ENCODE measurements at regions not wholly inside any gene's neighbourhood (a gene's known extent, or its start where the extent isn't known, plus 50 kb on each side); places are given as distances from the start of the nearest gene placed in this dataset.

DNA sequence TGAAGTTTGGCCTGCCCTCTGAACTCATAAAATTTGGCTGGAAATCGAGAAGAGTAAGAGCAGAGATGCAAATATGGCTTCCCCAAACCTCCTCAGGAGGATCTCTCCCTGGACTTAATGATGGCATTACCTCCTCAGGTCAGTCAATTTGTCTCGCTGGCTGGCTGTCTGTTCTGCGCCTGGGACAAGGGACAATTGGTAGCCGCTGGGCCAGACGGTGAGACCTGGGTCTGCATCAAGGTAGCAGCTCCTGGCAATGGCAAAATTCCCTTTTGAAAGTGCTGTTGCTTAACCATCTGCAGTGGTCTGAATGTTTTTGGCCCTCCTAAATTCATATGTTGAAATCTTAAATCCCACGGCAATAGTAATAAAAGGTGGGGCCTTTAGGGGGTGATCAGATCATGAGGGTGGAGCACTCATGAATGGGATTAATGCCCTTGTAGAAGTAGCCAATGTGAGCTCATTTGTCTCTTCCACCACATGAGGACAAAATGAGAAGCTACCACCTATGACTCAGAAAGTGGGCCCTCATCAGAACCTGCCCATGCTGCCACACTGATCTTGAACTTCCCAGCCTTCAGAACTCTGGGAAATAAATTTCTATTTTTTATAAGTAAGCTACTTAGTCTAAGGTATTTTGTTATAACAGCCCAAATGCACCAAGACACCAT lies 439.3 kb upstream of the KLF4 start:
- no peak overlapping the region for H3K4me3 ChIP-seq
- no peaks in the 10 kb centered on the region for H3F3A ChIP-seq (replicated peaks; ENCODE audit: low read depth)
- Mint-ChIP-seq H3K4me1 (peaks cover 2% of the 10 kb centered on the region; the same call in 2 of the 3 replicates), H3K27ac (no peak overlapping the region), H3K27me3 (ENCODE audit: insufficient read depth, low read depth, poor library complexity) (no peaks in the 10 kb centered on the region), H3K36me3 (ENCODE audit: low read depth) (no peaks in the 10 kb centered on the region), H3K9me3 (no peaks in the 10 kb centered on the region), H3K4me3 (no peak overlapping the region)
- TF ChIP-seq NANOG (IDR thresholded peaks at IDR 0.05; ENCODE audit: borderline replicate concordance) (no peak), EZH2phosphoT487 (IDR thresholded peaks at IDR 0.05; ENCODE audit: unreplicated experiment) (no peak), ZNF331 (CRISPR knock-in tag; IDR thresholded peaks at IDR 0.05; ENCODE audit: low read depth) (no peak), EZH2 (IDR thresholded peaks at IDR 0.05; ENCODE audit: low read depth, unreplicated experiment) (no peak), STAT1 (IDR thresholded peaks at IDR 0.05; ENCODE audit: unreplicated experiment) (no peak), ZNF114 (CRISPR knock-in tag; IDR thresholded peaks at IDR 0.05) (no peak), POLR2AphosphoS5 (IDR thresholded peaks at IDR 0.05; ENCODE audit: low read depth) (no peak), CREB1 (CRISPR knock-in tag; IDR thresholded peaks at IDR 0.05; ENCODE audit: low read depth) (no peak), JUNB (IDR thresholded peaks at IDR 0.05; ENCODE audit: unreplicated experiment) (no peak)
- TF ChIP-seq, protein P1, sequence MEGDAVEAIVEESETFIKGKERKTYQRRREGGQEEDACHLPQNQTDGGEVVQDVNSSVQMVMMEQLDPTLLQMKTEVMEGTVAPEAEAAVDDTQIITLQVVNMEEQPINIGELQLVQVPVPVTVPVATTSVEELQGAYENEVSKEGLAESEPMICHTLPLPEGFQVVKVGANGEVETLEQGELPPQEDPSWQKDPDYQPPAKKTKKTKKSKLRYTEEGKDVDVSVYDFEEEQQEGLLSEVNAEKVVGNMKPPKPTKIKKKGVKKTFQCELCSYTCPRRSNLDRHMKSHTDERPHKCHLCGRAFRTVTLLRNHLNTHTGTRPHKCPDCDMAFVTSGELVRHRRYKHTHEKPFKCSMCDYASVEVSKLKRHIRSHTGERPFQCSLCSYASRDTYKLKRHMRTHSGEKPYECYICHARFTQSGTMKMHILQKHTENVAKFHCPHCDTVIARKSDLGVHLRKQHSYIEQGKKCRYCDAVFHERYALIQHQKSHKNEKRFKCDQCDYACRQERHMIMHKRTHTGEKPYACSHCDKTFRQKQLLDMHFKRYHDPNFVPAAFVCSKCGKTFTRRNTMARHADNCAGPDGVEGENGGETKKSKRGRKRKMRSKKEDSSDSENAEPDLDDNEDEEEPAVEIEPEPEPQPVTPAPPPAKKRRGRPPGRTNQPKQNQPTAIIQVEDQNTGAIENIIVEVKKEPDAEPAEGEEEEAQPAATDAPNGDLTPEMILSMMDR (conservative IDR thresholded peaks at IDR 0.05; ENCODE audit: low read depth in 2 of 2) = no peak
- TF ChIP-seq, protein P2, sequence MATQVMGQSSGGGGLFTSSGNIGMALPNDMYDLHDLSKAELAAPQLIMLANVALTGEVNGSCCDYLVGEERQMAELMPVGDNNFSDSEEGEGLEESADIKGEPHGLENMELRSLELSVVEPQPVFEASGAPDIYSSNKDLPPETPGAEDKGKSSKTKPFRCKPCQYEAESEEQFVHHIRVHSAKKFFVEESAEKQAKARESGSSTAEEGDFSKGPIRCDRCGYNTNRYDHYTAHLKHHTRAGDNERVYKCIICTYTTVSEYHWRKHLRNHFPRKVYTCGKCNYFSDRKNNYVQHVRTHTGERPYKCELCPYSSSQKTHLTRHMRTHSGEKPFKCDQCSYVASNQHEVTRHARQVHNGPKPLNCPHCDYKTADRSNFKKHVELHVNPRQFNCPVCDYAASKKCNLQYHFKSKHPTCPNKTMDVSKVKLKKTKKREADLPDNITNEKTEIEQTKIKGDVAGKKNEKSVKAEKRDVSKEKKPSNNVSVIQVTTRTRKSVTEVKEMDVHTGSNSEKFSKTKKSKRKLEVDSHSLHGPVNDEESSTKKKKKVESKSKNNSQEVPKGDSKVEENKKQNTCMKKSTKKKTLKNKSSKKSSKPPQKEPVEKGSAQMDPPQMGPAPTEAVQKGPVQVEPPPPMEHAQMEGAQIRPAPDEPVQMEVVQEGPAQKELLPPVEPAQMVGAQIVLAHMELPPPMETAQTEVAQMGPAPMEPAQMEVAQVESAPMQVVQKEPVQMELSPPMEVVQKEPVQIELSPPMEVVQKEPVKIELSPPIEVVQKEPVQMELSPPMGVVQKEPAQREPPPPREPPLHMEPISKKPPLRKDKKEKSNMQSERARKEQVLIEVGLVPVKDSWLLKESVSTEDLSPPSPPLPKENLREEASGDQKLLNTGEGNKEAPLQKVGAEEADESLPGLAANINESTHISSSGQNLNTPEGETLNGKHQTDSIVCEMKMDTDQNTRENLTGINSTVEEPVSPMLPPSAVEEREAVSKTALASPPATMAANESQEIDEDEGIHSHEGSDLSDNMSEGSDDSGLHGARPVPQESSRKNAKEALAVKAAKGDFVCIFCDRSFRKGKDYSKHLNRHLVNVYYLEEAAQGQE (IDR thresholded peaks at IDR 0.05; ENCODE audit: unreplicated experiment) = no peak
- TF ChIP-seq, protein P3, sequence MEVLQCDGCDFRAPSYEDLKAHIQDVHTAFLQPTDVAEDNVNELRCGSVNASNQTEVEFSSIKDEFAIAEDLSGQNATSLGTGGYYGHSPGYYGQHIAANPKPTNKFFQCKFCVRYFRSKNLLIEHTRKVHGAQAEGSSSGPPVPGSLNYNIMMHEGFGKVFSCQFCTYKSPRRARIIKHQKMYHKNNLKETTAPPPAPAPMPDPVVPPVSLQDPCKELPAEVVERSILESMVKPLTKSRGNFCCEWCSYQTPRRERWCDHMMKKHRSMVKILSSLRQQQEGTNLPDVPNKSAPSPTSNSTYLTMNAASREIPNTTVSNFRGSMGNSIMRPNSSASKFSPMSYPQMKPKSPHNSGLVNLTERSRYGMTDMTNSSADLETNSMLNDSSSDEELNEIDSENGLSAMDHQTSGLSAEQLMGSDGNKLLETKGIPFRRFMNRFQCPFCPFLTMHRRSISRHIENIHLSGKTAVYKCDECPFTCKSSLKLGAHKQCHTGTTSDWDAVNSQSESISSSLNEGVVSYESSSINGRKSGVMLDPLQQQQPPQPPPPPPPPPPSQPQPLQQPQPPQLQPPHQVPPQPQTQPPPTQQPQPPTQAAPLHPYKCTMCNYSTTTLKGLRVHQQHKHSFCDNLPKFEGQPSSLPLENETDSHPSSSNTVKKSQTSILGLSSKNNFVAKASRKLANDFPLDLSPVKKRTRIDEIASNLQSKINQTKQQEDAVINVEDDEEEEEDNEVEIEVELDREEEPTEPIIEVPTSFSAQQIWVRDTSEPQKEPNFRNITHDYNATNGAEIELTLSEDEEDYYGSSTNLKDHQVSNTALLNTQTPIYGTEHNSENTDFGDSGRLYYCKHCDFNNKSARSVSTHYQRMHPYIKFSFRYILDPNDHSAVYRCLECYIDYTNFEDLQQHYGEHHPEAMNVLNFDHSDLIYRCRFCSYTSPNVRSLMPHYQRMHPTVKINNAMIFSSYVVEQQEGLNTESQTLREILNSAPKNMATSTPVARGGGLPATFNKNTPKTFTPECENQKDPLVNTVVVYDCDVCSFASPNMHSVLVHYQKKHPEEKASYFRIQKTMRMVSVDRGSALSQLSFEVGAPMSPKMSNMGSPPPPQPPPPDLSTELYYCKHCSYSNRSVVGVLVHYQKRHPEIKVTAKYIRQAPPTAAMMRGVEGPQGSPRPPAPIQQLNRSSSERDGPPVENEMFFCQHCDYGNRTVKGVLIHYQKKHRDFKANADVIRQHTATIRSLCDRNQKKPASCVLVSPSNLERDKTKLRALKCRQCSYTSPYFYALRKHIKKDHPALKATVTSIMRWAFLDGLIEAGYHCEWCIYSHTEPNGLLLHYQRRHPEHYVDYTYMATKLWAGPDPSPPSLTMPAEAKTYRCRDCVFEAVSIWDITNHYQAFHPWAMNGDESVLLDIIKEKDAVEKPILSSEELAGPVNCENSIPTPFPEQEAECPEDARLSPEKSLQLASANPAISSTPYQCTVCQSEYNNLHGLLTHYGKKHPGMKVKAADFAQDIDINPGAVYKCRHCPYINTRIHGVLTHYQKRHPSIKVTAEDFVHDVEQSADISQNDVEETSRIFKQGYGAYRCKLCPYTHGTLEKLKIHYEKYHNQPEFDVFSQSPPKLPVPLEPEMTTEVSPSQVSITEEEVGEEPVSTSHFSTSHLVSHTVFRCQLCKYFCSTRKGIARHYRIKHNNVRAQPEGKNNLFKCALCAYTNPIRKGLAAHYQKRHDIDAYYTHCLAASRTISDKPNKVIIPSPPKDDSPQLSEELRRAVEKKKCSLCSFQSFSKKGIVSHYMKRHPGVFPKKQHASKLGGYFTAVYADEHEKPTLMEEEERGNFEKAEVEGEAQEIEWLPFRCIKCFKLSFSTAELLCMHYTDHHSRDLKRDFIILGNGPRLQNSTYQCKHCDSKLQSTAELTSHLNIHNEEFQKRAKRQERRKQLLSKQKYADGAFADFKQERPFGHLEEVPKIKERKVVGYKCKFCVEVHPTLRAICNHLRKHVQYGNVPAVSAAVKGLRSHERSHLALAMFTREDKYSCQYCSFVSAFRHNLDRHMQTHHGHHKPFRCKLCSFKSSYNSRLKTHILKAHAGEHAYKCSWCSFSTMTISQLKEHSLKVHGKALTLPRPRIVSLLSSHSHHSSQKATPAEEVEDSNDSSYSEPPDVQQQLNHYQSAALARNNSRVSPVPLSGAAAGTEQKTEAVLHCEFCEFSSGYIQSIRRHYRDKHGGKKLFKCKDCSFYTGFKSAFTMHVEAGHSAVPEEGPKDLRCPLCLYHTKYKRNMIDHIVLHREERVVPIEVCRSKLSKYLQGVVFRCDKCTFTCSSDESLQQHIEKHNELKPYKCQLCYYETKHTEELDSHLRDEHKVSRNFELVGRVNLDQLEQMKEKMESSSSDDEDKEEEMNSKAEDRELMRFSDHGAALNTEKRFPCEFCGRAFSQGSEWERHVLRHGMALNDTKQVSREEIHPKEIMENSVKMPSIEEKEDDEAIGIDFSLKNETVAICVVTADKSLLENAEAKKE (CRISPR knock-in tag; IDR thresholded peaks at IDR 0.05) = no peak
- TF ChIP-seq, protein P4, sequence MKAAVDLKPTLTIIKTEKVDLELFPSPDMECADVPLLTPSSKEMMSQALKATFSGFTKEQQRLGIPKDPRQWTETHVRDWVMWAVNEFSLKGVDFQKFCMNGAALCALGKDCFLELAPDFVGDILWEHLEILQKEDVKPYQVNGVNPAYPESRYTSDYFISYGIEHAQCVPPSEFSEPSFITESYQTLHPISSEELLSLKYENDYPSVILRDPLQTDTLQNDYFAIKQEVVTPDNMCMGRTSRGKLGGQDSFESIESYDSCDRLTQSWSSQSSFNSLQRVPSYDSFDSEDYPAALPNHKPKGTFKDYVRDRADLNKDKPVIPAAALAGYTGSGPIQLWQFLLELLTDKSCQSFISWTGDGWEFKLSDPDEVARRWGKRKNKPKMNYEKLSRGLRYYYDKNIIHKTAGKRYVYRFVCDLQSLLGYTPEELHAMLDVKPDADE (IDR thresholded peaks at IDR 0.05) = no peak
- no peaks in the 10 kb centered on the region for H4K20me1 ChIP-seq (replicated peaks; ENCODE audit: insufficient read depth)
- no peak overlapping the region for H2AFZ ChIP-seq
- no peaks in the 10 kb centered on the region for H3K79me2 ChIP-seq (replicated peaks; ENCODE audit: insufficient read depth)
- no peak for ATAC-seq
- 0 out of 2 replicates have a peak, but pooled peaks cover under 1% of the 10 kb centered on the region for H3K9me2 ChIP-seq (ENCODE audit: insufficient read depth)
- no peaks in the 10 kb centered on the region for H3K36me3 ChIP-seq (ENCODE audit: insufficient read depth)
- no peak for DNase-seq (ENCODE audit: low spot score)
- no peak overlapping the region for H3K27ac ChIP-seq (ENCODE audit: low read depth)
- H3K27me3 ChIP-seq (ENCODE audit: insufficient read depth) = no peaks in the 10 kb centered on the region
- H3K4me1 ChIP-seq (ENCODE audit: insufficient read depth) = no peaks in the 10 kb centered on the region
- no peak overlapping the region for H3K4me2 ChIP-seq

Measured in GM23338 (cell line).